ENCODE measurements at regions not wholly inside any gene's neighbourhood (a gene's known extent, or its start where the extent isn't known, plus 50 kb on each side); places are given as distances from the start of the nearest gene placed in this dataset.

- H3K9me2 ChIP-seq (ENCODE audit: low read depth, low read length): no peaks in the 10 kb centered on the region
- no peak for TF ChIP-seq EZH2 (IDR thresholded peaks at IDR 0.05; ENCODE audit: borderline replicate concordance, low read length)
- no peak for TF ChIP-seq CTCF (IDR thresholded peaks at IDR 0.05; ENCODE audit: low read length)
- no peaks in the 10 kb centered on the region for H3K79me2 ChIP-seq (ENCODE audit: insufficient read depth, low read length)
- no peaks in the 10 kb centered on the region for H3F3A ChIP-seq (ENCODE audit: insufficient read depth, low read length)
- no peaks in the 10 kb centered on the region for H4K20me1 ChIP-seq (ENCODE audit: insufficient read depth, low read length)
- H3K27me3 ChIP-seq (ENCODE audit: insufficient read depth, low read length): no peaks in the 10 kb centered on the region
- no peak overlapping the region for H3K27ac ChIP-seq (ENCODE audit: low read depth, low read length, poor library complexity, severe bottlenecking)
- H3K9me3 ChIP-seq (ENCODE audit: low read length): no peaks in the 10 kb centered on the region
- H3K4me1 ChIP-seq (ENCODE audit: insufficient read depth, low read length, severe bottlenecking): no peaks in the 10 kb centered on the region
- H3K4me2 ChIP-seq (ENCODE audit: low read length): no peak overlapping the region
- no peak overlapping the region for H2AFZ ChIP-seq (ENCODE audit: low read length)
- H3K36me3 ChIP-seq (ENCODE audit: insufficient read depth, low read length): no peaks in the 10 kb centered on the region
- no peak overlapping the region for H3K4me3 ChIP-seq (ENCODE audit: low read depth, low read length, poor library complexity, severe bottlenecking)
- no peak overlapping the region for H3K9ac ChIP-seq (ENCODE audit: low read length)
Measured at GRCh38 chr4:124948976-124949597, 236.6 kb upstream of the ANKRD50 start.

- Histone ChIP-seq H3K4me3 (ENCODE audit: low read depth, low read length, poor library complexity, severe bottlenecking) (no peak overlapping the region), H2AFZ (ENCODE audit: low read length) (no peak overlapping the region)
- TF ChIP-seq EZH2 (IDR thresholded peaks at IDR 0.05; ENCODE audit: borderline replicate concordance, low read length) (no peak), CTCF (IDR thresholded peaks at IDR 0.05; ENCODE audit: low read length) (no peak)
Measured at GRCh38 chr4:124947622-124948265, 235.2 kb upstream of the ANKRD50 start.

GRCh38 chr4:124946696-124947095, 234.2 kb upstream of the ANKRD50 start:
- TF ChIP-seq CTCF (IDR thresholded peaks at IDR 0.05; ENCODE audit: low read length) (no peak), EZH2 (IDR thresholded peaks at IDR 0.05; ENCODE audit: borderline replicate concordance, low read length) (no peak)
- no peak overlapping the region for H3K9ac ChIP-seq (ENCODE audit: low read length)
- H3K79me2 ChIP-seq (ENCODE audit: insufficient read depth, low read length): no peaks in the 10 kb centered on the region
- no peaks in the 10 kb centered on the region for H3K4me1 ChIP-seq (ENCODE audit: insufficient read depth, low read length, severe bottlenecking)
- H3K9me2 ChIP-seq (ENCODE audit: low read depth, low read length): no peaks in the 10 kb centered on the region
- no peaks in the 10 kb centered on the region for H3K27me3 ChIP-seq (ENCODE audit: insufficient read depth, low read length)
- no peak overlapping the region for H3K27ac ChIP-seq (ENCODE audit: low read depth, low read length, poor library complexity, severe bottlenecking)
- no peaks in the 10 kb centered on the region for H4K20me1 ChIP-seq (ENCODE audit: insufficient read depth, low read length)
- H3K9me3 ChIP-seq (ENCODE audit: low read length): no peaks in the 10 kb centered on the region
- no peaks in the 10 kb centered on the region for H3F3A ChIP-seq (ENCODE audit: insufficient read depth, low read length)
- H3K36me3 ChIP-seq (ENCODE audit: insufficient read depth, low read length): no peaks in the 10 kb centered on the region
- no peak overlapping the region for H2AFZ ChIP-seq (ENCODE audit: low read length)
- no peak overlapping the region for H3K4me3 ChIP-seq (ENCODE audit: low read depth, low read length, poor library complexity, severe bottlenecking)
- H3K4me2 ChIP-seq (ENCODE audit: low read length): no peak overlapping the region

More at GRCh38 chr4:124947622-124948265, 235.2 kb upstream of the ANKRD50 start:
- H3K27me3 ChIP-seq (ENCODE audit: insufficient read depth, low read length): no peaks in the 10 kb centered on the region
- no peaks in the 10 kb centered on the region for H3K36me3 ChIP-seq (ENCODE audit: insufficient read depth, low read length)
- no peaks in the 10 kb centered on the region for H4K20me1 ChIP-seq (ENCODE audit: insufficient read depth, low read length)
- no peak overlapping the region for H3K9ac ChIP-seq (ENCODE audit: low read length)
- no peaks in the 10 kb centered on the region for H3K9me3 ChIP-seq (ENCODE audit: low read length)
- no peaks in the 10 kb centered on the region for H3F3A ChIP-seq (ENCODE audit: insufficient read depth, low read length)
- H3K27ac ChIP-seq (ENCODE audit: low read depth, low read length, poor library complexity, severe bottlenecking): no peak overlapping the region
- no peaks in the 10 kb centered on the region for H3K9me2 ChIP-seq (ENCODE audit: low read depth, low read length)
- H3K4me1 ChIP-seq (ENCODE audit: insufficient read depth, low read length, severe bottlenecking): no peaks in the 10 kb centered on the region
- no peaks in the 10 kb centered on the region for H3K79me2 ChIP-seq (ENCODE audit: insufficient read depth, low read length)
- no peak overlapping the region for H3K4me2 ChIP-seq (ENCODE audit: low read length)

Data from OCI-LY1 (cell line).